Islet precursor cell (in vitro differentiated cells): ENCODE measurements at regions not wholly inside any gene's neighbourhood (a gene's known extent, or its start where the extent isn't known, plus 50 kb on each side); places are given as distances from the start of the nearest gene placed in this dataset.

Experiments used
- DNase-seq: peaks from one replicate; pipeline ENCODE4 v3.0.0-alpha.2; 2018

- peak; percentile 92 for DNase-seq
Measured at GRCh38 chr11:37560346-37560745, 962.3 kb upstream of the RAG2 start.

- DNase-seq = no peak
Measured at GRCh38 chr11:37558619-37559210, 960.7 kb upstream of the RAG2 start.

GRCh38 chr11:37557990-37558389 lies 960.0 kb upstream of the RAG2 start:
- no peak for DNase-seq

- DNase-seq = no peak
Measured at GRCh38 chr11:37552284-37552683, 954.2 kb upstream of the RAG2 start.

- DNase-seq = no peak
Measured at GRCh38 chr11:37544491-37544890, 946.5 kb upstream of the RAG2 start.

- DNase-seq = no peak
Measured at GRCh38 chr11:37533830-37534229, 935.8 kb upstream of the RAG2 start.

GRCh38 chr11:37533087-37533486 lies 935.1 kb upstream of the RAG2 start:
- DNase-seq = no peak

GRCh38 chr11:37532271-37532670 lies 934.2 kb upstream of the RAG2 start:
- no peak for DNase-seq

- DNase-seq = no peak
Measured at GRCh38 chr11:37527545-37527944, 929.5 kb upstream of the RAG2 start.

- DNase-seq = no peak
Measured at GRCh38 chr11:37525336-37525735, 927.3 kb upstream of the RAG2 start.

GRCh38 chr11:37519781-37520180 lies 921.7 kb upstream of the RAG2 start:
- DNase-seq = no peak

GRCh38 chr11:37512156-37512780 lies 914.2 kb upstream of the RAG2 start:
- no peak for DNase-seq

- DNase-seq = no peak
Measured at GRCh38 chr11:37511425-37511933, 913.4 kb upstream of the RAG2 start.

- DNase-seq = no peak
Measured at GRCh38 chr11:37509506-37509905, 911.5 kb upstream of the RAG2 start.

GRCh38 chr11:37506531-37506930 lies 908.5 kb upstream of the RAG2 start:
- peak; percentile 65 for DNase-seq

- peak; percentile 61 for DNase-seq
Measured at GRCh38 chr11:37505406-37505805, 907.4 kb upstream of the RAG2 start.

GRCh38 chr11:37504921-37505320 lies 906.9 kb upstream of the RAG2 start:
- DNase-seq = peak; percentile 55

GRCh38 chr11:37504060-37504611 lies 906.1 kb upstream of the RAG2 start:
- peak; percentile 88 for DNase-seq

GRCh38 chr11:37503411-37504059 lies 905.5 kb upstream of the RAG2 start:
- no peak for DNase-seq

GRCh38 chr11:37502202-37502601 lies 904.2 kb upstream of the RAG2 start:
- DNase-seq = no peak

GRCh38 chr11:37500425-37500824 lies 902.4 kb upstream of the RAG2 start:
- DNase-seq = peak; percentile 78

- no peak for DNase-seq
Measured at GRCh38 chr11:37497326-37497725, 899.3 kb upstream of the RAG2 start.

- no peak for DNase-seq
Measured at GRCh38 chr11:37496201-37496600, 898.2 kb upstream of the RAG2 start.

GRCh38 chr11:37484298-37484697 lies 886.3 kb upstream of the RAG2 start:
- DNase-seq = no peak
